PC-9 (cell line): ENCODE measurements at regions not wholly inside any gene's neighbourhood (a gene's known extent, or its start where the extent isn't known, plus 50 kb on each side); places are given as distances from the start of the nearest gene placed in this dataset.

Source experiments
- BruUV-seq: library from RNA; stranded (reverse); fragments of 400-500 nt; replicated peaks from 2 replicates; lab custom pipeline; 2021; lab: Mats Ljungman, UMichigan
- CTCF ChIA-PET: fragments of 300-600 bp; sonication (Branson Sonifier 250); formaldehyde crosslinking; loops from one replicate; lab custom pipeline; 2022; ENCODE audit warnings: antibody characterized with exemption; lab: Charles Lee
- POLR2A ChIA-PET: fragments of 300-600 bp; sonication (Branson Sonifier 250); formaldehyde crosslinking; loops from one replicate; lab custom pipeline; 2022; ENCODE audit warnings: antibody characterized with exemption; ENCODE audit not compliant: unreplicated experiment; lab: Charles Lee
- DNase-seq, 2 experiments: peaks; one replicate each; pipeline versions ENCODE4 v3.0.0 to v3.0.0-alpha.2; 2015 to 2022; ENCODE audit warnings: mixed read lengths in 1 of 2
- H2AFZ ChIP-seq: fragments of 200-600 bp; sonication (generic); 2 replicates; pipeline ENCODE4 v1.8.1; 2017; ENCODE audit warnings: antibody characterized with exemption
- H3F3A ChIP-seq: fragments of 200-600 bp; sonication (generic); 2 replicates; pipeline ENCODE4 v1.8.1; 2017; ENCODE audit warnings: antibody characterized with exemption, mild to moderate bottlenecking, low read depth; ENCODE audit not compliant: insufficient read depth
- H3K27ac ChIP-seq: fragments of 200-600 bp; sonication (generic); 2 replicates; pipeline ENCODE4 v1.6.1; 2016; ENCODE audit warnings: mixed run types
- H3K27me3 ChIP-seq: fragments of 200-600 bp; sonication (generic); 2 replicates; pipeline ENCODE4 v1.6.1; 2016; ENCODE audit warnings: low read depth, mixed run types; ENCODE audit not compliant: insufficient read depth
- H3K36me3 ChIP-seq: fragments of 200-600 bp; sonication (generic); 2 replicates; pipeline ENCODE4 v1.6.1; 2016; ENCODE audit warnings: low read depth, mixed run types
- H3K4me1 ChIP-seq: fragments of 200-600 bp; sonication (generic); replicated peaks from 2 replicates; pipeline ENCODE4 v1.6.1; 2016; ENCODE audit warnings: mixed run types; ENCODE audit not compliant: insufficient read depth
- H3K4me2 ChIP-seq: fragments of 200-600 bp; sonication (generic); 2 replicates; pipeline ENCODE4 v1.6.1; 2017; ENCODE audit warnings: mixed run types
- H3K4me3 ChIP-seq: fragments of 200-600 bp; sonication (generic); 2 replicates; pipeline ENCODE4 v1.6.1; 2016; ENCODE audit warnings: mixed run types
- H3K79me2 ChIP-seq: fragments of 200-600 bp; sonication (generic); 2 replicates; pipeline ENCODE4 v1.6.1; 2017; ENCODE audit warnings: low read depth, mixed run types
- H3K9me2 ChIP-seq: fragments of 200-600 bp; sonication (generic); 2 replicates; pipeline ENCODE4 v1.8.1; 2017; ENCODE audit warnings: mild to moderate bottlenecking; ENCODE audit not compliant: insufficient read depth
- H3K9me3 ChIP-seq: fragments of 200-600 bp; sonication (generic); 2 replicates; pipeline ENCODE4 v1.8.1; 2016; ENCODE audit warnings: low read depth; ENCODE audit not compliant: insufficient read depth
- H4K20me1 ChIP-seq: fragments of 200-600 bp; sonication (generic); 2 replicates; pipeline ENCODE4 v1.8.1; 2017; ENCODE audit not compliant: insufficient read depth
- CTCF ChIP-seq: fragments of 200-600 bp; sonication (generic); conservative IDR thresholded peaks from 2 replicates; pipeline ENCODE4 v1.6.1; 2017; ENCODE audit warnings: mixed run types, antibody characterized with exemption, mild to moderate bottlenecking, moderate library complexity
- EZH2 ChIP-seq: fragments of 200-600 bp; sonication (generic); IDR thresholded peaks from 2 replicates; pipeline ENCODE4 v1.8.0; 2017; ENCODE audit warnings: antibody characterized with exemption, low read depth
- intact Hi-C: fragments of 100-400 bp; cut with micrococcal nuclease; formaldehyde crosslinking; loops from one replicate; pipeline ENCODE4 v1.10.0; 2022; ENCODE audit not compliant: unreplicated experiment

GRCh38 chr2:154557906-154558305 lies 140.6 kb upstream of the KCNJ3 start:
- ChIA-PET POLR2A (no interaction called here), CTCF (no interaction called here)
- Histone ChIP-seq H3K27me3 (no peaks in the 10 kb centered on the region), H3K4me2 (no peak overlapping the region), H3K9me2 (no peaks in the 10 kb centered on the region), H3K4me3 (no peak overlapping the region), H3F3A (no peaks in the 10 kb centered on the region), H3K9me3 (no peaks in the 10 kb centered on the region), H3K27ac (no peak overlapping the region), H2AFZ (no peak overlapping the region), H3K36me3 (no peaks in the 10 kb centered on the region), H4K20me1 (no peaks in the 10 kb centered on the region), H3K79me2 (no peaks in the 10 kb centered on the region), H3K4me1 (no peaks in the 10 kb centered on the region)
- TF ChIP-seq EZH2 (no peak), CTCF (no peak)
- intact Hi-C loops, result no loop called here
- DNase-seq, result no peak
- BruUV-seq, result no TSS peak

GRCh38 chr2:154565433-154565832 lies 133.1 kb upstream of the KCNJ3 start:
- Histone ChIP-seq H3K4me3 (no peak overlapping the region), H3K4me2 (no peak overlapping the region), H3K36me3 (no peaks in the 10 kb centered on the region), H3K9me3 (no peaks in the 10 kb centered on the region), H3K27me3 (no peaks in the 10 kb centered on the region), H3F3A (no peaks in the 10 kb centered on the region), H3K9me2 (no peaks in the 10 kb centered on the region), H3K4me1 (no peaks in the 10 kb centered on the region), H3K79me2 (no peaks in the 10 kb centered on the region), H3K27ac (no peak overlapping the region), H2AFZ (no peak overlapping the region), H4K20me1 (no peaks in the 10 kb centered on the region)
- intact Hi-C loops, result no loop called here
- TF ChIP-seq CTCF, result no peak
- no peak for TF ChIP-seq EZH2
- POLR2A ChIA-PET, result no interaction called here
- no TSS peak for BruUV-seq
- DNase-seq, result no peak
- CTCF ChIA-PET, result no interaction called here

GRCh38 chr2:154568413-154568812 lies 130.1 kb upstream of the KCNJ3 start:
- H3K9me3 ChIP-seq, result no peaks in the 10 kb centered on the region
- no peak overlapping the region for H3K4me3 ChIP-seq
- no peak overlapping the region for H3K4me2 ChIP-seq
- H3K36me3 ChIP-seq, result no peaks in the 10 kb centered on the region
- H3K9me2 ChIP-seq, result no peaks in the 10 kb centered on the region
- intact Hi-C loops, result no loop called here
- no peaks in the 10 kb centered on the region for H3F3A ChIP-seq
- H3K27ac ChIP-seq, result no peak overlapping the region
- H3K27me3 ChIP-seq, result no peaks in the 10 kb centered on the region
- POLR2A ChIA-PET, result no interaction called here
- H2AFZ ChIP-seq, result no peak overlapping the region
- no TSS peak for BruUV-seq
- no peaks in the 10 kb centered on the region for H3K79me2 ChIP-seq
- no peaks in the 10 kb centered on the region for H3K4me1 ChIP-seq
- DNase-seq, result no peak
- H4K20me1 ChIP-seq, result no peaks in the 10 kb centered on the region
- TF ChIP-seq EZH2 (no peak), CTCF (no peak)
- CTCF ChIA-PET, result no interaction called here
